ENCODE measurements at regions not wholly inside any gene's neighbourhood (a gene's known extent, or its start where the extent isn't known, plus 50 kb on each side); places are given as distances from the start of the nearest gene placed in this dataset.
A peak's percentile ranks its signal among the peaks of the same experiment; 100 is the strongest.
"Not testable (repeated sequence)": the region's sequence is repeated elsewhere in the genome, so short reads cannot be mapped to it uniquely, and the experiment has no call there.

DNA sequence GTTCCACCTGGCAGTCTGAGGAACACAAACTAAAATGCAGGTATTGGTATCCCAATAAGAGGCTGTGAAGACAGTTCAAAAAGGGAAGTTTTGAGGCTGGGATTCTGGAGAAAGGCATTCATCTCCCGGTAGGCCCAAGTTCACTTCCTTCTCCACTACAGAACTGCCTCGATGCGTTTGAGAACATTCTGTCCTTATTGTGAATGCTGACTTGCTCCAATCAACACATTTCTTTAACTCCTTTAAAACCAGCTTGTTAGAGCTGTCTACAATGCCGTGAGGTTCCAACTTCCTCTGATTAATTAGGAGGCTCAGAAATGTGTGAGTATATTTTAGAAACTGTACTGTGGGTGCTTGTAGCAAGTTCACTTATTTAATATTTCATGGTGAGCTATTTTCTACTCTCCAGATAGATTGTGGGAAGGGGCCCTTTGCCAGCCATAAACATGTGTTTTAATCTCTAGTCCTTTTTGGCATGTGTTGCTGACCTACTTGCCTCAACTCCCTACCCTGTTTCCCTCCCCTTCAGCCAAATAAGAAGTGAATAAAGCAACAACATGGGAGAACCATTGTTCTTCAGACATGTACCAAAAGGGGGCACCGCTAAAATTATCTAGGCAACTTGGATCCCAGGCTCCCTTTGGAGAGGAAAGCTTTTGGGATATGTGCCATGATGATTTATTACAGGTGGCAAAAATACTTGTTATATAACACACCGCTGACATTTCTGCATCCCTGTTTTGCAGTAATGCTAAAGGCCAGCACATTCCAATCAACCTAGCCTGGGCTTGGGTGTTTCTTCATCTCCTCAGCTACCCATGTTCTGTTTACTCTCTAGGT lies 245.6 kb downstream of the BLID start:
- no peaks in the 10 kb centered on the region for H3K4me1 ChIP-seq
- H3K27me3 ChIP-seq = no peaks in the 10 kb centered on the region
- DNase-seq (ENCODE audit: low spot score in 2 of 2) = no peak
- no peaks in the 10 kb centered on the region for H3K9me3 ChIP-seq
- peak overlapping the region in 1 of 2 donors; percentile 63 for H3K27ac ChIP-seq
- intact Hi-C loops (cut with DNase I; ENCODE audit: low total_unique reads) = no loop called here
- TF ChIP-seq POLR2A (IDR thresholded peaks at IDR 0.05) (no peak), POLR2AphosphoS5 (IDR thresholded peaks at IDR 0.05) (peak in 1 of 3 donors; percentile 34)
- TF ChIP-seq, protein P1, sequence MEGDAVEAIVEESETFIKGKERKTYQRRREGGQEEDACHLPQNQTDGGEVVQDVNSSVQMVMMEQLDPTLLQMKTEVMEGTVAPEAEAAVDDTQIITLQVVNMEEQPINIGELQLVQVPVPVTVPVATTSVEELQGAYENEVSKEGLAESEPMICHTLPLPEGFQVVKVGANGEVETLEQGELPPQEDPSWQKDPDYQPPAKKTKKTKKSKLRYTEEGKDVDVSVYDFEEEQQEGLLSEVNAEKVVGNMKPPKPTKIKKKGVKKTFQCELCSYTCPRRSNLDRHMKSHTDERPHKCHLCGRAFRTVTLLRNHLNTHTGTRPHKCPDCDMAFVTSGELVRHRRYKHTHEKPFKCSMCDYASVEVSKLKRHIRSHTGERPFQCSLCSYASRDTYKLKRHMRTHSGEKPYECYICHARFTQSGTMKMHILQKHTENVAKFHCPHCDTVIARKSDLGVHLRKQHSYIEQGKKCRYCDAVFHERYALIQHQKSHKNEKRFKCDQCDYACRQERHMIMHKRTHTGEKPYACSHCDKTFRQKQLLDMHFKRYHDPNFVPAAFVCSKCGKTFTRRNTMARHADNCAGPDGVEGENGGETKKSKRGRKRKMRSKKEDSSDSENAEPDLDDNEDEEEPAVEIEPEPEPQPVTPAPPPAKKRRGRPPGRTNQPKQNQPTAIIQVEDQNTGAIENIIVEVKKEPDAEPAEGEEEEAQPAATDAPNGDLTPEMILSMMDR (IDR thresholded peaks at IDR 0.05) = no peak
- H3K4me3 ChIP-seq = no peak overlapping the region
- H3K36me3 ChIP-seq = no peaks in the 10 kb centered on the region

DNA sequence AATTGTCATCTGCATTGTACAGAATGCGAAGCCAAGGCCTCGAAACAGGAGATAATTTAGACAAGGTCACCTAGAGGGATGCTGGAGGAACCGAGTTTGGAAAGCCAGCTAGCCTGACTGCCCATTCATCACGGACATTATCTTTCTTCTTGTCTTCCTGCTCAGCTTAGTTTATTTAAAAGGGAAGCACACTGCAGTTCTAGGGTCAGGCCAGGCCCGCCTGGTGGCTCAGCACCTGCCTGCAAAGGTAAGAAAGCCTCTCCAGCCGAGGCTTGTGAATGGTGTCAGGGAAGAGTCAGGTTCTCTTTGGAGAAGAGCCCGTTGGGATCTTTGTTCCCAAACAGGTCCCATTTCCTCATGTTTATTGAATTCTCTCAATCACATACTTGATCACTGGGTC lies 246.5 kb downstream of the BLID start:
- H3K27ac ChIP-seq = no peak overlapping the region
- H3K4me1 ChIP-seq = no peaks in the 10 kb centered on the region

DNA sequence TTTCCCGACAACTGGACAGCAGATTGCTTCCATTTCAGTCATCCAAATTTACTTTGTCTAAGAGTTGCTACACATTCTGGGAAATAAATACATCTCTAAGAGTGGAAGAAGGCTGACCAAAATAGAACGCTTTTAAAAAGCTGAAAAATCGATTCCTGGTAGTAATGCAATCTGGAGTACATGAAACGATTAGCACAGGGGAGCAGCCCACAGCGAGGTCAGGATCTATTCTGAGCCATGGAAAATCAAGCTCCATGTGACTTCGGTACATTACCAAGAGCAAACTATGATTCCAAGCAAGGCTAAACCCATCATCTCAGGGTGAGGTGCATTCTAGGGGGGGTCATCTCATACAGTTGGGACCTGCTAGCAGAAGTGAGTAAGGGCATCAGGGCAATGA lies 249.3 kb downstream of the BLID start:
- intact Hi-C loops (cut with DNase I; ENCODE audit: low total_unique reads) = no loop called here
- no peak for DNase-seq (ENCODE audit: low spot score in 2 of 2)
- Histone ChIP-seq H3K27ac (no peak overlapping the region), H3K4me1 (no peaks in the 10 kb centered on the region), H3K4me3 (no peak overlapping the region), H3K9me3 (peaks cover 0 to 18% of the 10 kb centered on the region in 2 donors), H3K36me3 (no peaks in the 10 kb centered on the region), H3K27me3 (no peaks in the 10 kb centered on the region)
- TF ChIP-seq, protein P1 (IDR thresholded peaks at IDR 0.05) = no peak
- TF ChIP-seq POLR2A (IDR thresholded peaks at IDR 0.05) = no peak
- TF ChIP-seq POLR2AphosphoS5 (IDR thresholded peaks at IDR 0.05) = no peak

More for the DNA sequence above, 246.5 kb downstream of the BLID start:
- TF ChIP-seq, protein P1 (IDR thresholded peaks at IDR 0.05) = no peak
- TF ChIP-seq POLR2AphosphoS5 (IDR thresholded peaks at IDR 0.05) (no peak), POLR2A (IDR thresholded peaks at IDR 0.05) (no peak)
- intact Hi-C loops (cut with DNase I; ENCODE audit: low total_unique reads) = no loop called here
- no peak overlapping the region for H3K4me3 ChIP-seq
- H3K36me3 ChIP-seq = no peaks in the 10 kb centered on the region
- no peak for DNase-seq (ENCODE audit: low spot score in 2 of 2)
- H3K27me3 ChIP-seq = no peaks in the 10 kb centered on the region
- no peaks in the 10 kb centered on the region for H3K9me3 ChIP-seq

DNA sequence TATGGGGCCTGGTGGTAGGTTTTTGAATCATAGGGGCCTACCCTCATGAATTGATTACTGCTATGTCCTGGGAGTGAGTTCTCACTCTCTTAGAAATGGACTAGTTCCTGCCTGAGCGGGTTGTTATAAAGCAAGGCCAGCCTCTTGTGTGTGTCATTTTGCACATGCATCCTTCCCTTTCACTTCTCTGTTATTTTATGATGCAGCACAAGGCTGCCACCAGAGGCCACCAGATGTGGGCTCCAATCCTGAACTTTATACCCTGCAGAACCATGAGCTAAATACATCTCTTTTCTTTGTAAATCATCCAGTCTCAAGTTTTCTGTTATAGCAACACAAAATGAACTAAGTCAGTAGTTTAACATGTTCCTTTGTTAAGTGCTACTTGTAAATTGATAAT lies 251.4 kb downstream of the BLID start:
- DNase-seq (ENCODE audit: low spot score in 2 of 2) = no peak
- no peaks in the 10 kb centered on the region for H3K27me3 ChIP-seq
- H3K9me3 ChIP-seq = peaks cover 0 to 20% of the 10 kb centered on the region in 2 donors
- no peaks in the 10 kb centered on the region for H3K36me3 ChIP-seq
- intact Hi-C loops (cut with DNase I; ENCODE audit: low total_unique reads) = no loop called here
- H3K4me3 ChIP-seq = no peak overlapping the region
- no peaks in the 10 kb centered on the region for H3K4me1 ChIP-seq
- H3K27ac ChIP-seq = no peak overlapping the region
- no peak for TF ChIP-seq POLR2AphosphoS5 (IDR thresholded peaks at IDR 0.05)

DNA sequence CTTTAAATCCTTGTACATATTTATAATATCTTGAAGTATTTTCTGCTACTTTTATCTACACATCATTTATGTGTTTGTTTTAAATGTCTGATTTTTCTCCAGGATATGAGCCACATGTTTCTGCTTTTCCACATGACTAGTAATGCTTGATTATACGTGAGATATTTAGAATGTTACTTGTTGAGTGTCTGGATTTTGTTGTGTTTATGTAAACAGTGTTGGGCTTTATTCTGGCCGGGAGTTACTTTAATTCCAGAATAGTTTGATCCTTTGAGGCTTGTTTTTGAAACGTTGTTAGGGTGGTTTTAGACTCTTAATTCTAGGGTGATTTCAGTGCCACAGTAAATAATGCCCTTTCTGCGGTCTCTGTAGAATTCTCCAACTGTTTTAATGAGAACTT lies 252.9 kb downstream of the BLID start:
- intact Hi-C loops (cut with DNase I; ENCODE audit: low total_unique reads) = no loop called here
- H3K27ac ChIP-seq = no peak overlapping the region
- DNase-seq (ENCODE audit: low spot score in 2 of 2) = no peak
- no peaks in the 10 kb centered on the region for H3K36me3 ChIP-seq
- TF ChIP-seq POLR2AphosphoS5 (IDR thresholded peaks at IDR 0.05) = no peak
- no peak for TF ChIP-seq POLR2A (IDR thresholded peaks at IDR 0.05)
- TF ChIP-seq, protein P1 (IDR thresholded peaks at IDR 0.05) = no peak
- peaks cover 0 to 20% of the 10 kb centered on the region in 2 donors for H3K9me3 ChIP-seq
- no peak overlapping the region for H3K4me3 ChIP-seq
- no peaks in the 10 kb centered on the region for H3K4me1 ChIP-seq
- H3K27me3 ChIP-seq = no peaks in the 10 kb centered on the region

DNA sequence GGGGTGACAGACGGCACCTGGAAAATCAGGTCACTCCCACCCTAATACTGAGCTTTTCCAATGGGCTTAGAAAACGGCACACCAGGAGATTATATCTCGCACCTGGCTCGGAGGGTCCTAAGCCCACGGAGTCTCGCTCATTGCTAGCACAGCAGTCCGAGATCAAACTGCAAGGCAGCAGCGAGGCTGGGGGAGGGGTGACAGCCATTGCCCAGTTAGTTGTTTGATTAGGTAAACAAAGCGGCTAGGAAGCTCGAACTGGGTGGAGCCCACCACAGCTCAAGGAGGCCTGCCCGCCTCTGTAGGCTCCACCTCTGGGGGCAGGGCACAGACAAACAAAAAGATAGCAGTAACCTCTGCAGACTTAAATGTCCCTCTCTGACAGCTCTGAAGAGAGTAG lies 260.9 kb downstream of the BLID start:
- H3K27ac ChIP-seq; H3K36me3 ChIP-seq; DNase-seq (ENCODE audit: low spot score in 2 of 2); H3K4me3 ChIP-seq; intact Hi-C loops (cut with DNase I; ENCODE audit: low total_unique reads); H3K4me1 ChIP-seq; H3K27me3 ChIP-seq: not testable (repeated sequence)
- peaks cover 4 to 15% of the 10 kb centered on the region in 2 donors for H3K9me3 ChIP-seq

Measured in breast epithelium (tissue), 4 donors.